ENCODE measurements at regions not wholly inside any gene's neighbourhood (a gene's known extent, or its start where the extent isn't known, plus 50 kb on each side); places are given as distances from the start of the nearest gene placed in this dataset.

DNA sequence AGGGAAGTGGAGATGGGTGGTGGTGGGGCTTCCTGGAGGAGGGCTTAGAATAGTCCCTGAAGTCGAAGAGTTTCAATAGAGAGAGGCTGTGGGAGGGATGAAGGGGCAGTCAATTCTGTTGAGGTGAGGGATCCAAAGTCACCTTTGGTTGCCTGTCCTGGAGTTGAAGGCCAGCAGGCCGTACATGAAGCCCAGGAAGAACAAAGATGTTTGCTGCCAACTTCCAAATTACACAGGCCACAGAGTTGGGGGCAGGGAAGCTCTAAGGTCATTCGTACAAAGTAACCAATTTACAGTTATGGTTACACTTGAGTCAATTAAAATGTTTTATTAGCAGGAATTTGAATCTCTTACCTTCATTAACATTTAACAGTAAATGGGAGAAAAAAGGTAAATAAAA lies 77.9 kb downstream of the FOXB1 start:
- Histone ChIP-seq H3K27me3 (ENCODE audit: insufficient read depth, poor library complexity, severe bottlenecking) (no peaks in the 10 kb centered on the region), H3K4me3 (replicated peaks; ENCODE audit: insufficient read depth, low read length) (no peak overlapping the region), H3K27ac (replicated peaks) (no peak overlapping the region)
- TF ChIP-seq SPI1 (IDR thresholded peaks at IDR 0.05; ENCODE audit: borderline replicate concordance, low read depth) (no peak), POLR2AphosphoS5 (IDR thresholded peaks at IDR 0.05; ENCODE audit: low read depth) (no peak), GABPA (IDR thresholded peaks at IDR 0.05; ENCODE audit: low read depth) (no peak)
- TF ChIP-seq, protein P1, sequence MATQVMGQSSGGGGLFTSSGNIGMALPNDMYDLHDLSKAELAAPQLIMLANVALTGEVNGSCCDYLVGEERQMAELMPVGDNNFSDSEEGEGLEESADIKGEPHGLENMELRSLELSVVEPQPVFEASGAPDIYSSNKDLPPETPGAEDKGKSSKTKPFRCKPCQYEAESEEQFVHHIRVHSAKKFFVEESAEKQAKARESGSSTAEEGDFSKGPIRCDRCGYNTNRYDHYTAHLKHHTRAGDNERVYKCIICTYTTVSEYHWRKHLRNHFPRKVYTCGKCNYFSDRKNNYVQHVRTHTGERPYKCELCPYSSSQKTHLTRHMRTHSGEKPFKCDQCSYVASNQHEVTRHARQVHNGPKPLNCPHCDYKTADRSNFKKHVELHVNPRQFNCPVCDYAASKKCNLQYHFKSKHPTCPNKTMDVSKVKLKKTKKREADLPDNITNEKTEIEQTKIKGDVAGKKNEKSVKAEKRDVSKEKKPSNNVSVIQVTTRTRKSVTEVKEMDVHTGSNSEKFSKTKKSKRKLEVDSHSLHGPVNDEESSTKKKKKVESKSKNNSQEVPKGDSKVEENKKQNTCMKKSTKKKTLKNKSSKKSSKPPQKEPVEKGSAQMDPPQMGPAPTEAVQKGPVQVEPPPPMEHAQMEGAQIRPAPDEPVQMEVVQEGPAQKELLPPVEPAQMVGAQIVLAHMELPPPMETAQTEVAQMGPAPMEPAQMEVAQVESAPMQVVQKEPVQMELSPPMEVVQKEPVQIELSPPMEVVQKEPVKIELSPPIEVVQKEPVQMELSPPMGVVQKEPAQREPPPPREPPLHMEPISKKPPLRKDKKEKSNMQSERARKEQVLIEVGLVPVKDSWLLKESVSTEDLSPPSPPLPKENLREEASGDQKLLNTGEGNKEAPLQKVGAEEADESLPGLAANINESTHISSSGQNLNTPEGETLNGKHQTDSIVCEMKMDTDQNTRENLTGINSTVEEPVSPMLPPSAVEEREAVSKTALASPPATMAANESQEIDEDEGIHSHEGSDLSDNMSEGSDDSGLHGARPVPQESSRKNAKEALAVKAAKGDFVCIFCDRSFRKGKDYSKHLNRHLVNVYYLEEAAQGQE (IDR thresholded peaks at IDR 0.05; ENCODE audit: insufficient replicate concordance, low read depth): no peak
- TF ChIP-seq, protein P2, sequence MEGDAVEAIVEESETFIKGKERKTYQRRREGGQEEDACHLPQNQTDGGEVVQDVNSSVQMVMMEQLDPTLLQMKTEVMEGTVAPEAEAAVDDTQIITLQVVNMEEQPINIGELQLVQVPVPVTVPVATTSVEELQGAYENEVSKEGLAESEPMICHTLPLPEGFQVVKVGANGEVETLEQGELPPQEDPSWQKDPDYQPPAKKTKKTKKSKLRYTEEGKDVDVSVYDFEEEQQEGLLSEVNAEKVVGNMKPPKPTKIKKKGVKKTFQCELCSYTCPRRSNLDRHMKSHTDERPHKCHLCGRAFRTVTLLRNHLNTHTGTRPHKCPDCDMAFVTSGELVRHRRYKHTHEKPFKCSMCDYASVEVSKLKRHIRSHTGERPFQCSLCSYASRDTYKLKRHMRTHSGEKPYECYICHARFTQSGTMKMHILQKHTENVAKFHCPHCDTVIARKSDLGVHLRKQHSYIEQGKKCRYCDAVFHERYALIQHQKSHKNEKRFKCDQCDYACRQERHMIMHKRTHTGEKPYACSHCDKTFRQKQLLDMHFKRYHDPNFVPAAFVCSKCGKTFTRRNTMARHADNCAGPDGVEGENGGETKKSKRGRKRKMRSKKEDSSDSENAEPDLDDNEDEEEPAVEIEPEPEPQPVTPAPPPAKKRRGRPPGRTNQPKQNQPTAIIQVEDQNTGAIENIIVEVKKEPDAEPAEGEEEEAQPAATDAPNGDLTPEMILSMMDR (IDR thresholded peaks at IDR 0.05; ENCODE audit: insufficient read depth, low read length): no peak
- DNase-seq (ENCODE audit: low read depth in 1 of 2, low spot score in 1 of 2): no peak

DNA sequence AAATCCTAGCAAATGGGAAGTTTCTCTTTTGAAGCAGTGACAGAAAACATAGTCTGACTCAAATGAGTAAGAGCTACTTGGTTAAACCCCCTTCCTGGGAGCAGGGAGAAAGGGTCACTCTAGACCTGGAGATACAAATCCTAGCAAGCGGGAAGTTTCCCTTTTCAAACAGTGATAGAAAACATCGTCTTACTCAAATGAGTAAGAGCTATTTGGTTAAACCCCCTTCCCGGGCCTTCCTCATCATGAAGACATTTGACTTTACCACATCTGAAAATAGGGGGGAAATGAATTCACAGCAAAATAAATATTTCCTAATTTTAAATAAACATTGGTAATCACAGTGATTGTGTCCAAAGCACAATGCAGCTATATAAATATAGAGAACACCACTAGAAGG lies 79.2 kb downstream of the FOXB1 start:
- TF ChIP-seq GABPA (IDR thresholded peaks at IDR 0.05; ENCODE audit: low read depth): no peak
- no peak for TF ChIP-seq POLR2AphosphoS5 (IDR thresholded peaks at IDR 0.05; ENCODE audit: low read depth)
- TF ChIP-seq, protein P2 (IDR thresholded peaks at IDR 0.05; ENCODE audit: insufficient read depth, low read length): no peak
- TF ChIP-seq, protein P1 (IDR thresholded peaks at IDR 0.05; ENCODE audit: insufficient replicate concordance, low read depth): no peak
- DNase-seq (ENCODE audit: low read depth in 1 of 2, low spot score in 1 of 2): no peak
- no peak overlapping the region for H3K4me3 ChIP-seq (replicated peaks; ENCODE audit: insufficient read depth, low read length)
- no peak overlapping the region for H3K27ac ChIP-seq (replicated peaks)
- H3K27me3 ChIP-seq (ENCODE audit: insufficient read depth, poor library complexity, severe bottlenecking): no peaks in the 10 kb centered on the region

DNA sequence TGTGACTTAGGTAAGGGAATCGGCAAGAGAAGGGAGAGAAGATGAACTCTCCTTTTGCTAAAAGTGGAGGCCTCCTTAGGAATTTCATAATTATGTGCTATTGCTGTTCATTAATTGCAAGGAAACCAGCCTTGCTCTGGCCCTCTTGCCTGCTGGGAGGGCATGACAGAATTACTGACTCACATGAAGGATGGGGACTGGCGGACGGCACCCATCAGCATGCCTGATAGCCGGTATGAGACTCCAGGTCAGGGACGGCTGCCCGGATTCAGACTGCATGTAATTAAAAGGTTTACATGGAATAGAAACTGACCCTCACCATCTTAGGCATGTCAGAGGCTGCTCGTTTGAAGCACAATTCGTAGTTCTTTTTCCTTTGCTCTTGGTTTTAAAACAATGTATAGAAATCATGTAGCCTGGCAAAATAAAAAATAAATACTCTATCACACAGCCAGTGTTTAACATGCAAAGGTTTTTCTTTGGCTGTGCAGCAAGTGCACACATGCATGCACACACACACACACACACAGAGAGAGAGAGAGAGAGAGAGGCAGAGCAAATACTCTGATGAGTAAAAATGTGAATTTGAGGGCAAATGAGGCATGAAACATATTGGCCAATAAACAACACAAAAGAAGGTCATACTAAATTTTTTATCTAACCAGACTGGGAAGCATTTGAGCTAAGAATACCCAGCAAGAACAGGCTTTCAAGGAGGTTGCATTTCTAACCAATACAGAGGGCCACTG lies 82.7 kb downstream of the FOXB1 start:
- Histone ChIP-seq H3K27me3 (ENCODE audit: insufficient read depth, poor library complexity, severe bottlenecking) (no peaks in the 10 kb centered on the region), H3K4me3 (replicated peaks; ENCODE audit: insufficient read depth, low read length) (no peak overlapping the region), H3K27ac (replicated peaks) (no peak overlapping the region)
- TF ChIP-seq, protein P2 (IDR thresholded peaks at IDR 0.05; ENCODE audit: insufficient read depth, low read length): no peak
- TF ChIP-seq SPI1 (IDR thresholded peaks at IDR 0.05; ENCODE audit: borderline replicate concordance, low read depth): no peak
- TF ChIP-seq POLR2AphosphoS5 (IDR thresholded peaks at IDR 0.05; ENCODE audit: low read depth): no peak
- no peak for TF ChIP-seq GABPA (IDR thresholded peaks at IDR 0.05; ENCODE audit: low read depth)
- TF ChIP-seq, protein P1 (IDR thresholded peaks at IDR 0.05; ENCODE audit: insufficient replicate concordance, low read depth): no peak
- no peak for DNase-seq (ENCODE audit: low read depth in 1 of 2, low spot score in 1 of 2)

Data from HL-60 (cell line).